ENCODE measurements at regions not wholly inside any gene's neighbourhood (a gene's known extent, or its start where the extent isn't known, plus 50 kb on each side); places are given as distances from the start of the nearest gene placed in this dataset.

DNA sequence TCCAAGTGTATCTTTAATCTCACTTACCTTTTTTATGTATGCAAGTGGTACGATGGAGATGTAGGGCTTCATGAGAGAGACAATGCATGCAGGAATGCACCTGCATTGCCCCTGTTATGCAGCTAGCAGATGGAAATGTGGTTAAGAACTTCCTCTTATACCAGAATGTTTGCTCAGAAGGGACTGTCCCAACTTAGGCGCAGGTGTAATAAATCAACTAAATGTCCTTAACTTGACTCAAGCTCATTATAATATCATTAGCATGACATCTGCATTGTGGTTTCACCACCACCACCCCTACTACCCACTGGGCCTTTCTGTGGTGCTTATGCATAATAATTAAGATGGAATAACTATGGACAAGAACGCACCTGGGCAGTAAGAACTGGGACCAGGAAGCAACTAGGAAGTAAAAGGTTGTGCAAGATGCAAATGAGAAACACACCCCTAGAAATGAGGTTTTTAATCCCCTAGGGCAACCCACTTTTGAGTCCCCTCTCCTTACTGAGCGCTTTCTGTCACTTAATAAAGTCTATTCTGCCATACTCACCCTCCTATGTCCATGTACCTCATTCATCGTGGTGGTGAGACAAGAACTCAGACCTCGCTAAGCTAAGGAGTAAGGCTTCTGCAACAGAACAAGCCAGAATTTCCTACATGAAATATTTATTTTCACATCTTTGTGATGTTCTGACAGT lies 1103.3 kb upstream of the B3GALT2 start:
- no peak overlapping the region for H3K4me3 ChIP-seq
- H3K4me1 ChIP-seq (ENCODE audit: control insufficient read depth in 5 of 5, insufficient read depth in 5 of 5, low read length in 5 of 5), result peaks cover 0 to 2% (median 0%) of the 10 kb centered on the region in 5 donors
- ATAC-seq (ENCODE audit: insufficient read depth, low FRiP score) (no peak), DNase-seq (no peak)
- H3K36me3 ChIP-seq (ENCODE audit: control insufficient read depth in 4 of 4, insufficient read depth in 4 of 4, low read length in 4 of 4), result no peaks in the 10 kb centered on the region
- 71 to 74% methylated on average over 6 of the region's 6 CpGs for WGBS, 2 donors
- TF ChIP-seq, protein P1, sequence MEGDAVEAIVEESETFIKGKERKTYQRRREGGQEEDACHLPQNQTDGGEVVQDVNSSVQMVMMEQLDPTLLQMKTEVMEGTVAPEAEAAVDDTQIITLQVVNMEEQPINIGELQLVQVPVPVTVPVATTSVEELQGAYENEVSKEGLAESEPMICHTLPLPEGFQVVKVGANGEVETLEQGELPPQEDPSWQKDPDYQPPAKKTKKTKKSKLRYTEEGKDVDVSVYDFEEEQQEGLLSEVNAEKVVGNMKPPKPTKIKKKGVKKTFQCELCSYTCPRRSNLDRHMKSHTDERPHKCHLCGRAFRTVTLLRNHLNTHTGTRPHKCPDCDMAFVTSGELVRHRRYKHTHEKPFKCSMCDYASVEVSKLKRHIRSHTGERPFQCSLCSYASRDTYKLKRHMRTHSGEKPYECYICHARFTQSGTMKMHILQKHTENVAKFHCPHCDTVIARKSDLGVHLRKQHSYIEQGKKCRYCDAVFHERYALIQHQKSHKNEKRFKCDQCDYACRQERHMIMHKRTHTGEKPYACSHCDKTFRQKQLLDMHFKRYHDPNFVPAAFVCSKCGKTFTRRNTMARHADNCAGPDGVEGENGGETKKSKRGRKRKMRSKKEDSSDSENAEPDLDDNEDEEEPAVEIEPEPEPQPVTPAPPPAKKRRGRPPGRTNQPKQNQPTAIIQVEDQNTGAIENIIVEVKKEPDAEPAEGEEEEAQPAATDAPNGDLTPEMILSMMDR (IDR thresholded peaks at IDR 0.05; ENCODE audit: control extremely low read depth, extremely low read depth), result no peak
- no peaks in the 10 kb centered on the region for H3K27me3 ChIP-seq (ENCODE audit: control insufficient read depth in 3 of 3, insufficient read depth in 3 of 3, low read length in 2 of 3)
- H3K27ac ChIP-seq (ENCODE audit: low read depth in 1 of 2, low read length in 1 of 2), result no peak overlapping the region
- H3K9me3 ChIP-seq (ENCODE audit: control insufficient read depth in 4 of 4, insufficient read depth in 3 of 4, low read length in 3 of 4), result peaks cover 0 to 2% (median 0%) of the 10 kb centered on the region in 4 donors
- no peak overlapping the region for H3K9ac ChIP-seq (ENCODE audit: insufficient read depth in 1 of 2, low read length in 2 of 2)

- ATAC-seq (ENCODE audit: insufficient read depth, low FRiP score), result no peak
- TF ChIP-seq, protein P1 (IDR thresholded peaks at IDR 0.05; ENCODE audit: control extremely low read depth, extremely low read depth), result no peak
- WGBS, 2 donors, result 72 to 75% methylated on average over 1 of the region's 1 CpG
Observed at GRCh38 chr1:194288238-194288637, 1101.8 kb upstream of the B3GALT2 start.

GRCh38 chr1:194281376-194281775 lies 1095.0 kb upstream of the B3GALT2 start:
- Histone ChIP-seq H3K4me3 (no peak overlapping the region), H3K27ac (ENCODE audit: low read depth in 1 of 2, low read length in 1 of 2) (no peak overlapping the region), H3K9ac (ENCODE audit: insufficient read depth in 1 of 2, low read length in 2 of 2) (no peak overlapping the region), H3K27me3 (ENCODE audit: control insufficient read depth in 3 of 3, insufficient read depth in 3 of 3, low read length in 2 of 3) (no peaks in the 10 kb centered on the region), H3K36me3 (ENCODE audit: control insufficient read depth in 4 of 4, insufficient read depth in 4 of 4, low read length in 4 of 4) (no peaks in the 10 kb centered on the region), H3K9me3 (ENCODE audit: control insufficient read depth in 4 of 4, insufficient read depth in 3 of 4, low read length in 3 of 4) (no peaks in the 10 kb centered on the region), H3K4me1 (ENCODE audit: control insufficient read depth in 5 of 5, insufficient read depth in 5 of 5, low read length in 5 of 5) (peaks cover 0 to 2% (median 0%) of the 10 kb centered on the region in 5 donors)
- ATAC-seq (ENCODE audit: insufficient read depth, low FRiP score), result no peak
- TF ChIP-seq, protein P1 (IDR thresholded peaks at IDR 0.05; ENCODE audit: control extremely low read depth, extremely low read depth), result no peak
- 63 to 68% methylated on average over 3 of the region's 3 CpGs for WGBS, 2 donors
- DNase-seq, result no peak

More at GRCh38 chr1:194288238-194288637, 1101.8 kb upstream of the B3GALT2 start:
- peaks cover 0 to 2% (median 0%) of the 10 kb centered on the region in 5 donors for H3K4me1 ChIP-seq (ENCODE audit: control insufficient read depth in 5 of 5, insufficient read depth in 5 of 5, low read length in 5 of 5)
- no peaks in the 10 kb centered on the region for H3K9me3 ChIP-seq (ENCODE audit: control insufficient read depth in 4 of 4, insufficient read depth in 3 of 4, low read length in 3 of 4)
- H3K36me3 ChIP-seq (ENCODE audit: control insufficient read depth in 4 of 4, insufficient read depth in 4 of 4, low read length in 4 of 4), result no peaks in the 10 kb centered on the region
- no peaks in the 10 kb centered on the region for H3K27me3 ChIP-seq (ENCODE audit: control insufficient read depth in 3 of 3, insufficient read depth in 3 of 3, low read length in 2 of 3)
- H3K27ac ChIP-seq (ENCODE audit: low read depth in 1 of 2, low read length in 1 of 2), result no peak overlapping the region
- no peak overlapping the region for H3K4me3 ChIP-seq
- no peak for DNase-seq
- H3K9ac ChIP-seq (ENCODE audit: insufficient read depth in 1 of 2, low read length in 2 of 2), result no peak overlapping the region

DNA sequence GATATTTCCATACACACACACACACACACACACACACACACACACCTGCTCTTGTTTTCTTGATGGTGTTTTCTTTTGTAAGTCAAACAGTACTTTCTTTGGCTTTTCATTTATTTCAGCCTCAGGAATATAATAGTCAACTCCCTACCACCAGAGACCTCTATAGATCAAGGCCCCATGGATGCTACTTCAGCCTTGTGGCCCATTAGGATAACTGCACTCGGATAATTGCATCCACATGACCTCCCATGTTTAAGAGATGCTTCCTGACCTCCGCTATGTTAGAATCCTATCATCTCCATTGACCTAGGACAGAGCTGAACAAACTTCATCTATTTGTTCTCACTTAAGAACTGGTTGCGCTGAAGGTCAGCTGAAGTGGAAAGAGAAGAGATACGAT lies 1094.0 kb upstream of the B3GALT2 start:
- TF ChIP-seq, protein P1 (IDR thresholded peaks at IDR 0.05; ENCODE audit: control extremely low read depth, extremely low read depth), result no peak
- H3K27ac ChIP-seq (ENCODE audit: low read depth in 1 of 2, low read length in 1 of 2), result no peak overlapping the region
- ATAC-seq (ENCODE audit: insufficient read depth, low FRiP score) (no peak), DNase-seq (no peak)
- H3K36me3 ChIP-seq (ENCODE audit: control insufficient read depth in 4 of 4, insufficient read depth in 4 of 4, low read length in 4 of 4), result no peaks in the 10 kb centered on the region
- no peak overlapping the region for H3K9ac ChIP-seq (ENCODE audit: insufficient read depth in 1 of 2, low read length in 2 of 2)
- no peaks in the 10 kb centered on the region for H3K9me3 ChIP-seq (ENCODE audit: control insufficient read depth in 4 of 4, insufficient read depth in 3 of 4, low read length in 3 of 4)
- WGBS, 2 donors, result 69 to 70% methylated on average over 4 of the region's 4 CpGs
- H3K4me1 ChIP-seq (ENCODE audit: control insufficient read depth in 5 of 5, insufficient read depth in 5 of 5, low read length in 5 of 5), result no peaks in the 10 kb centered on the region
- H3K27me3 ChIP-seq (ENCODE audit: control insufficient read depth in 3 of 3, insufficient read depth in 3 of 3, low read length in 2 of 3), result no peaks in the 10 kb centered on the region
- H3K4me3 ChIP-seq, result no peak overlapping the region

Measured in lung (tissue), 11 donors.